ENCODE measurements at regions not wholly inside any gene's neighbourhood (a gene's known extent, or its start where the extent isn't known, plus 50 kb on each side); places are given as distances from the start of the nearest gene placed in this dataset.

- TF ChIP-seq POLR2A (IDR thresholded peaks at IDR 0.05; ENCODE audit: low read length) (no peak), CTCF (IDR thresholded peaks at IDR 0.05) (no peak), MYC (IDR thresholded peaks at IDR 0.05; ENCODE audit: borderline replicate concordance, low read length) (no peak), E2F6 (IDR thresholded peaks at IDR 0.05; ENCODE audit: borderline replicate concordance, low read depth) (no peak), REST (IDR thresholded peaks at IDR 0.05) (no peak), BCL3 (IDR thresholded peaks at IDR 0.05) (no peak), ESRRA (IDR thresholded peaks at IDR 0.05; ENCODE audit: borderline replicate concordance, low read length) (no peak), NFE2L2 (conservative IDR thresholded peaks at IDR 0.05; ENCODE audit: low read length) (no peak), JUNB (IDR thresholded peaks at IDR 0.05) (no peak), EP300 (IDR thresholded peaks at IDR 0.05) (no peak), RARB (CRISPR knock-in tag; IDR thresholded peaks at IDR 0.05) (no peak), RAD21 (conservative IDR thresholded peaks at IDR 0.05 in 1 of 2, IDR thresholded peaks at IDR 0.05 in 1 of 2) (no peak)
Observed at GRCh38 chr5:136629125-136629792, 263.9 kb upstream of the TRPC7 start.

All from A549 (cell line).